HG02610 (cell line): ENCODE measurements at regions not wholly inside any gene's neighbourhood (a gene's known extent, or its start where the extent isn't known, plus 50 kb on each side); places are given as distances from the start of the nearest gene placed in this dataset.
"Not testable (repeated sequence)": the region's sequence is repeated elsewhere in the genome, so short reads cannot be mapped to it uniquely, and the experiment has no call there.

Source experiments
- ATAC-seq: cut with Tn5 transposase; IDR thresholded peaks from one replicate; pipeline ENCODE4 v1.9.1; 2021; ENCODE audit warnings: mild to moderate bottlenecking, moderate library complexity; ENCODE audit not compliant: unreplicated experiment

DNA sequence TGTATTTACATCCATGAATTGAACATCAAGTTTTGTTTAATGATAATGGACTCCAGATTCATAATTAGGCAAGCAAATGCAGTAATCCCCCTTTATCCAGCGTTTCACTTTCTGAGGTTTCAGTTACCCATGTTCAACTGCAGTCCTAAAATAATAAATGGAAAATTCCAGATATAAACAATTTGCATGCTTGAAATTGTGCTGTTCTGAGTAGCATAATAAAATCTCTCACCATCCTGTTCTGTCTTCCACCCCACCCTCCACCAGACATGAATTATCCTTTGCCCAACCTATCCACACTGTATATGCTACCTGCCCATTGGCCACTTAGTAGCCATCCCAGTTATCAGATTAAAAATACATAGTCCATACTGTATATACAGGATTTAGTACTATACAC, 224.5 kb upstream of the CHAC2 start:
- ATAC-seq: no peak

DNA sequence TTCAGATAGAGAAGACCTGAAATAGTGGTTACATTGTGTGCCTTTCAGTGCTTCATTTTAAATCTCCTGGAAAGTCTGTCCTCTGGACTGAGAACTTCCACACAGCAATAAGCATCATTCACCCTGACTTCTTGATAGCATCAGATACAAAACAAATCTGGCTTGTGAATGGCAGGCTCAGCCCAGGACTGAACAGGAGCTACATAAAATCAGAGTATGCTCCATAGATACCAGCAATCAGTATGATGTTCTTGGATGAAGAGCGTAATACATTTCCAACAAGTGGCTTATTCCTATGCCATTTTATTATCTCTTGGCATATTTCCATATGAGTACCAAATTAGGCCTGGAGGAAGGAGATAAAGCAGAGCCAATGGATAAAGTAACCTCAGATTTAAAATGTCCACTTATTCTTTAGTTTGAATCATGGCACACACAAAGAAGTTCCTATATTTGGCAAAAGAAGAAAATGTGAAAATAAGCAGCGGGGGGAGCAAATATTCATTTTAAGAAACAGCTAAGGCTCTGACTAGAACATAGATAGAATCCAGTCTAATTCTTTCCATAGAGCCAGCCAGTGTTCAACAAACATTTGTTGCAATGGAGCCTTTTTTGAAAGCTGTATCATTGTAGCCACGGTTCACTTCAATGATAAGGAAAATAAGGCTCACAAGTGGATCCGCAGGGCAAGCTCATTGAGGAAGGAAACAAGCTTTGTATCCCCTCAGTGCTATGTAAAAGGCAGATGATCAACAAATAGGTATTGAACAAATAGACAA, 230.8 kb upstream of the CHAC2 start:
- no peak for ATAC-seq

DNA sequence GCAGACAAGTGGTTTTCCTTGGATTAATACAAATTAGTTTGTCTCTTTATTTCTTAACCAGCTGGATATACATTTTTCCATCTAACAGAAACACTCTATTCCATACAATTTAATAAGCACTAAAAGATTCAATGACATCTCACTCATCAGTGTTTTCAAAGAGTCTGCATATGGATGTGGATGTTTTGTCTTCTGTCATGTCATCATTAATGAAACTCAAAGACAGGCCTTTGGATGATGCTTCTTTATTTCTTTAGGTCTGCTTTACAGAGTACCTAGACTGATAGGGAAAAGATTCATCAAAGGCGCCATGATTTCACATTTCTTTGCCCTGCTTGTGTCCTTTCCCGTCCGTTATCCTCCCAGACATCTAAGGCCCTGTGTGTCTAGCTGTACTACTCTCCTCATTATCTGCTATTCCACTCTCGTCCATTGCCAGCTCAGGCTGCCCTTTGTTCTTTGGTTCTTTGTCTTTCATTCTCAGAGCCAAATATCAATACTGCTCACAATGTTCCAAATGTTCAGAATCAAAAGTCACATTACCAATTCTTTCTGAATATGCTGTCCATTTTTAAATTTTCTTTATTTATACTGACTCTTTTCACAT, 232.3 kb upstream of the CHAC2 start:
- ATAC-seq: no peak

DNA sequence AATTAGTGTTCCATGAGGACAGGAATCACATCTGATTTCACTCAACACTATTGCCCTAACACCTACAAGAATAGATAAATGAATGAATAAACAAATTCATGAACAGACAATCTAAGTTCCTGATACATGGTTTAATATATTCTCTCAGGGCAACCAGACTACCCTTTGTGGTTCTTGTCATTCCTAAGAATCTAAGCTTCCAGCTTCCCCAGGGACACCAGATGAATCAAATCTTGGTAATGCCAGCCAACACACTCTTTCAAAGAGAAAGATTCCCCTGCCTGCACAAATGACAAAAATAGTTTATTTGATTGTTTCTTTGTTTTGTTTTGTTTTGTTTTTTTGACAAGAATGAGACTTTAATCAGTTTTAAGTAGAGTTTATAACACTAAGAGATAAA, 237.5 kb upstream of the CHAC2 start:
- ATAC-seq: no peak

GRCh38 chr2:53527056-53527455, 240.5 kb upstream of the CHAC2 start:
- ATAC-seq: no peak

DNA sequence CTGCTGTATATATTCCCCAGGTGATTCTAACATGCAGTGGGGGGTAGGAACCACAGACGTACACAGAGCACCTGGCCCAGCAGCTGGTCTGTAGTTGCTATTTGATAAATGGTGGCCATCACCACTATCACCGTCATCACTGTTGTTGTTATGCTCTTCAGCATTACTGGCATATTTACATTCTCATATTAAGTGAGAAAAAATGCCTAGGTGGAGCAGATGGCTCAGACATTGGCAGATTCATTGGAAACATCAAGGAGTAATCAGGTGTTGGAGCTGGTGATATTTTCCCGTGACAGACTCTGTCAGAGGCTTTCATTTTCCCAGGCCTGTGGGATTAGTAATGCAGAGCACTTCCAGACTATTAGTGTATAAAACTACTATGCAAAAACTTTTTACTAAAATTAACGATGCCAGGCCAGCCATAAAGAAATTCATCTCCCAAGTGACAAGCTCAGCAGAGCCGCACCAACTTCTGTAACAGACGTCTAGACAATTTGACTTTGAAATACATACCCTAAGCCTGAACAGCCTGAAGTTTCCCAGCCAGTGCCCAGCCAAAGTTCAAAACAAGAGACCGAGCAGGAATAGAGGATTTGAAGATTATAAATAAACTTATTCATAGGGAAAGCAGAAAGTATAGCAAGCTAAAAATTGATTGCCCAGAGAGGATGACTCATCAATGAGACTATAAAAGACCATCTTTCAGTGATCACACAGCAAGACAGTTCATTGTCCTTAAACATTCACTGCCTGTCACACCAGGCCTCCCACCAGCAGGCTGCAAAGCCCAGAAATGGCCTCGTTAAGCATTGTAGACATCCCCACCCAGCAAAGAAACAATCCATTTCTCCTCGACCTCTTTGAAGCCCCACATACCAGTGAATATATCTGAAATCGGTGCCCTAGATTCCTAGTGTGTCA, 247.4 kb upstream of the CHAC2 start:
- ATAC-seq: no peak

- no peak for ATAC-seq
Observed at GRCh38 chr2:53517406-53517805, 250.2 kb upstream of the CHAC2 start.

GRCh38 chr2:53516650-53517049, 251.0 kb upstream of the CHAC2 start:
- ATAC-seq: no peak

- ATAC-seq: no peak
Observed at GRCh38 chr2:53515435-53516332, 251.9 kb upstream of the CHAC2 start.

GRCh38 chr2:53513167-53513666, 254.4 kb upstream of the CHAC2 start:
- ATAC-seq: no peak

DNA sequence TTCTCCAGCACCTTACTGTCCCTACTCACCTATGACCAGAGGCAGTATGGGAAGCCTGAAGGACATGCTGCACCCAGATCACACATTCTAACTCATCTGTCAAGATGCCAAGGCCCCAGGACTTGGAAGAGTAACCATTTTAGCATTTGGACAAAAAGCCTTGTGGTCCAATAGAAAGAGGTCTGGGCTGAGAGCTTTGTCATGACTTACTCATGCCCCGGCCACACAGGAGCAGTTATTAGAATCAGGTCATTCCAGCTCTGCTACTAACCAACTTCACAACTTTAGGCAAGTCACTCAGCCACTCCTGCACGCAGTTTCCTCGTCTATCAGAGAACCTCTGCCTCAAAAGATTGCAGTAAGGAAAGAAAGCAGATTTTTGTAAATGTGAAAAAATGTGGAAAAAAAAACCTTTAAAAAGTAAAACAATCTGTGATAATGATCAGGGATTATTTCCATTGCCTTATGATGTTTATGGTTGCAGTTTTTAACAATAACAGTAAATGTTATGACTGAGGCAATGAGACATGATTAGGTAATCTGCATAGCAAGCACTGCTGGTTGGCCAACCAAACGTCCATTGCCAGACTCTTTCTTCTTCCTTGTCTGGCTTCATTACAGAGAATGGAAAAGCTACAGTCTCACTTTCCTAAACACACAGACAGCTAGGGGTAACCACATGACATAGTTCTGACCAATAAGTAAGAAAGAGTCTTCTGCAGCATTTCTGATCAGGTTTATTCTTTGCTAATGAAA, 255.4 kb upstream of the CHAC2 start:
- no peak for ATAC-seq

- ATAC-seq: no peak
Observed at GRCh38 chr2:53511549-53511948, 256.1 kb upstream of the CHAC2 start.

GRCh38 chr2:53510401-53510800, 257.2 kb upstream of the CHAC2 start:
- ATAC-seq: no peak

DNA sequence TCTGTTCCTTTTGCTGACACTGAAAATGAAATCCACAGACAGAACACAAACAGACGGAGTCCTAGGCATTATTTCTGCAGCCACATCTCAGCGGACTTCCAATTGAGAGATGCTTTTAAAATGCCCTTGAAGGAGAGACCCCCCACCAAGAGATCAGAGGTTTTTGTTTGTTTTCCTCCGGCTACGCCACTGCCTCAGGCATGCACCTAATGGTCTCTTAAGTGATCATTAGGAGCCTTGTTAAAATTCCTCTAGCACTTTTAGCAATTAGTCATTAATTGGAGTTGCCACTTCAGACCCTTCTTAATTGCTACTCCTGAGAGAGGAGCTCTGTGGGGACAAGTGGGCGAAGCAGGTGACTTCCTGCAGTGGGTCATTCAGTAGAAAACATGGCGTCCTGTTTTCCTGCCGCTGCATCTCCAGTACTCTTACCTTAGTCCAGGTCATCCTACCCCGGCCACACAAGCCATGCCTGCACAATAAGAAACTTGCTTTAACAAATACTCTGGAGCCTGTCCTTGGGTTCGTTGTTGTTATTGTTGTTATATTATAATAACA, 257.7 kb upstream of the CHAC2 start:
- ATAC-seq: no peak

GRCh38 chr2:53508667-53509066, 258.9 kb upstream of the CHAC2 start:
- ATAC-seq: no peak

DNA sequence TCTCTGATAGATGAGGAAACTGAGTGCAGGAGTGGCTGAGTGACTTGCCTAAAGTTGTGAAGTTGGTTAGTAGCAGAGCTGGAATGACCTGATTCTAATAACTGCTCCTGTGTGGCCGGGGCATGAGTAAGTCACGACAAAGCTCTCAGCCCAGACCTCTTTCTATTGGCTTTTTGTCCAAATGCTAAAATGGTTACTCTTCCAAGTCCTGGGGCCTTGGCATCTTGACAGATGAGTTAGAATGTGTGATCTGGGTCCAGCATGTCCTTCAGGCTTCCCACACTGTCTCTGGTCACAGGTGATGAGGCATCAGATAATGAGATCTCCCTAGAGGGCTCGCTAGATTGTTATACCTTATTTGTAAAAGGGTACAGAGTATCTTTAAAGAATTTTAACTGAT, 260.5 kb upstream of the CHAC2 start:
- ATAC-seq: not testable (repeated sequence)

DNA sequence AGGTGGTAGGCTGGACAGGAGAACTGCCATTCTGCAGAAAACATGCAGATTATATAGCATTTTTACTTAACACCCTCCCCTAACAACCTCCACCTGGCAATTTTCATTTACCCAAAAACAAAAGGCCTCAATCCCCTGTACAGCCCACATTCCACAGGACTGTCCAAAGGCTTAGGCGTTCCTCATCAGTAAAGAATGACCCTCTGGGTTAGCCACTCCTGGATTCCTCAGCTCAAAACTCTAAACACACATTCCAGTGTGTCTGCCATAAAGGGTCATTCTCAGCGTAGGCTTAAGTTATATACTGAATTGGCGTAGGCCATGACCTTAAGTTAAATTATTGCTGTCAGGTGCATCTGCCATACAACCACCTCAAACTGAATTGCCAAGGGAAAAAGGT, 261.8 kb upstream of the CHAC2 start:
- ATAC-seq: no peak

DNA sequence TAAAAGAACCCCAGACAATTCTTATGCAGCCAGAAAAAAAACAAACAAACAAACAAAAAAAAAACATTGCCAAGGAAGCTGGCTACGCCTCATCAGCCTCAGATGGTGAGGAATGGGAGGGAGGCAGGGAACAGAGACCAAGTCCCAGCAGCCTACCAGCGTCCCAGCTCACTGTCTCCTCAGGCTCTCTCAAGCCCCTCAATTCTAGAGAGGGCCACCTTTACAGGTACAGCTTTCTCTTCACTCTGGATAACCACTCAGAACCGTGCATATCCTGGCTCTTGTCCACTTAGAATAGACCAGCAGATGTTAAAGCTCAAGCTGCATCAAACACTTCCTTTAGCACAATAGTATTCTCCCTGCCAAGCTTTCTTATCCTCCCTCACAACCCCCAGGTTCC, 263.1 kb upstream of the CHAC2 start:
- ATAC-seq: no peak

- no peak for ATAC-seq
Observed at GRCh38 chr2:53500181-53500580, 267.4 kb upstream of the CHAC2 start.
